DND-41 (cell line): ENCODE measurements at regions not wholly inside any gene's neighbourhood (a gene's known extent, or its start where the extent isn't known, plus 50 kb on each side); places are given as distances from the start of the nearest gene placed in this dataset.

Source experiments
- ATAC-seq: fragments of 200-7000 bp; cut with Tn5 transposase; 3 replicates; pipeline ENCODE4 v1.9.1; 2021; ENCODE audit warnings: low read depth; ENCODE audit not compliant: insufficient read depth
- DNase-seq: peaks from one replicate; pipeline ENCODE4 v3.0.0-alpha.2; 2020
- H2AFZ ChIP-seq: 2 replicates; pipeline ENCODE4 v1.6.0; 2012; ENCODE audit warnings: low read depth, low read length
- H3K27ac ChIP-seq: 2 replicates; pipeline ENCODE4 v1.5.1; 2012; ENCODE audit warnings: low read length, inconsistent platforms
- H3K27me3 ChIP-seq: fragments of 200-600 bp; sonication (generic); 2 replicates; pipeline ENCODE4 v1.6.0; 2012; ENCODE audit warnings: low read length, mild to moderate bottlenecking, inconsistent platforms; ENCODE audit not compliant: insufficient read depth, poor library complexity
- H3K36me3 ChIP-seq: 2 replicates; pipeline ENCODE4 v1.5.1; 2012; ENCODE audit warnings: low read length, inconsistent platforms; ENCODE audit not compliant: insufficient read depth
- H3K4me1 ChIP-seq: 2 replicates; pipeline ENCODE4 v1.5.1; 2012; ENCODE audit warnings: mild to moderate bottlenecking, low read length; ENCODE audit not compliant: insufficient read depth
- H3K4me2 ChIP-seq: 2 replicates; pipeline ENCODE4 v1.6.0; 2012; ENCODE audit warnings: mild to moderate bottlenecking, moderate library complexity, low read length, inconsistent platforms; ENCODE audit not compliant: insufficient read depth
- H3K4me3 ChIP-seq, 2 experiments: fragments of 200-600 bp in 1 of 2; shearing (Covaris generic) in 1 of 2; 2 replicates each; pipeline ENCODE4 v1.5.1; 2012 to 2016; ENCODE audit warnings: inconsistent platforms in 2 of 2, low read length in 2 of 2, mild to moderate bottlenecking in 2 of 2, low read depth in 1 of 2, moderate library complexity in 1 of 2
- H3K79me2 ChIP-seq: 2 replicates; pipeline ENCODE4 v1.6.0; 2012; ENCODE audit warnings: low read length, inconsistent platforms; ENCODE audit not compliant: insufficient read depth
- H3K9ac ChIP-seq: 2 replicates; pipeline ENCODE4 v1.6.0; 2012; ENCODE audit warnings: low read depth, mild to moderate bottlenecking, inconsistent platforms, low read length, moderate library complexity
- H3K9me3 ChIP-seq: 2 replicates; pipeline ENCODE4 v1.5.1; 2012; ENCODE audit warnings: low read length, moderate library complexity, mild to moderate bottlenecking, inconsistent platforms; ENCODE audit not compliant: insufficient read depth, severe bottlenecking
- H4K20me1 ChIP-seq: 2 replicates; pipeline ENCODE4 v1.6.0; 2012; ENCODE audit warnings: low read length; ENCODE audit not compliant: insufficient read depth
- EZH2 ChIP-seq: IDR thresholded peaks from 3 replicates; pipeline ENCODE4 v1.6.1; 2012; ENCODE audit warnings: borderline replicate concordance, low read depth, mild to moderate bottlenecking, moderate library complexity, low read length, inconsistent platforms; ENCODE audit not compliant: severe bottlenecking
- TF ChIP-seq, protein P1 (sequence below): IDR thresholded peaks from 2 replicates; pipeline ENCODE4 v1.5.1; 2012; ENCODE audit warnings: borderline replicate concordance, low read length, moderate library complexity, mild to moderate bottlenecking; ENCODE audit not compliant: poor library complexity, severe bottlenecking; ENCODE audit errors: extremely low read depth

GRCh38 chr19:28543244-28543776, 669.6 kb downstream of the UQCRFS1 start:
- H3K4me2 ChIP-seq, result no peak overlapping the region
- peaks cover 10% of the 10 kb centered on the region for H3K4me1 ChIP-seq
- H3K27ac ChIP-seq, result peak overlapping the region; percentile 50
- peaks cover under 1% of the 10 kb centered on the region for H3K9me3 ChIP-seq
- H3K36me3 ChIP-seq, result no peaks in the 10 kb centered on the region
- H3K9ac ChIP-seq, result no peak overlapping the region
- no peak for TF ChIP-seq EZH2
- TF ChIP-seq, protein P1, sequence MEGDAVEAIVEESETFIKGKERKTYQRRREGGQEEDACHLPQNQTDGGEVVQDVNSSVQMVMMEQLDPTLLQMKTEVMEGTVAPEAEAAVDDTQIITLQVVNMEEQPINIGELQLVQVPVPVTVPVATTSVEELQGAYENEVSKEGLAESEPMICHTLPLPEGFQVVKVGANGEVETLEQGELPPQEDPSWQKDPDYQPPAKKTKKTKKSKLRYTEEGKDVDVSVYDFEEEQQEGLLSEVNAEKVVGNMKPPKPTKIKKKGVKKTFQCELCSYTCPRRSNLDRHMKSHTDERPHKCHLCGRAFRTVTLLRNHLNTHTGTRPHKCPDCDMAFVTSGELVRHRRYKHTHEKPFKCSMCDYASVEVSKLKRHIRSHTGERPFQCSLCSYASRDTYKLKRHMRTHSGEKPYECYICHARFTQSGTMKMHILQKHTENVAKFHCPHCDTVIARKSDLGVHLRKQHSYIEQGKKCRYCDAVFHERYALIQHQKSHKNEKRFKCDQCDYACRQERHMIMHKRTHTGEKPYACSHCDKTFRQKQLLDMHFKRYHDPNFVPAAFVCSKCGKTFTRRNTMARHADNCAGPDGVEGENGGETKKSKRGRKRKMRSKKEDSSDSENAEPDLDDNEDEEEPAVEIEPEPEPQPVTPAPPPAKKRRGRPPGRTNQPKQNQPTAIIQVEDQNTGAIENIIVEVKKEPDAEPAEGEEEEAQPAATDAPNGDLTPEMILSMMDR, result no peak
- H3K27me3 ChIP-seq, result no peaks in the 10 kb centered on the region
- no peaks in the 10 kb centered on the region for H4K20me1 ChIP-seq
- H3K79me2 ChIP-seq, result no peaks in the 10 kb centered on the region
- DNase-seq (no peak), ATAC-seq (no peak)
- no peak overlapping the region for H3K4me3 ChIP-seq
- no peak overlapping the region for H2AFZ ChIP-seq

DNA sequence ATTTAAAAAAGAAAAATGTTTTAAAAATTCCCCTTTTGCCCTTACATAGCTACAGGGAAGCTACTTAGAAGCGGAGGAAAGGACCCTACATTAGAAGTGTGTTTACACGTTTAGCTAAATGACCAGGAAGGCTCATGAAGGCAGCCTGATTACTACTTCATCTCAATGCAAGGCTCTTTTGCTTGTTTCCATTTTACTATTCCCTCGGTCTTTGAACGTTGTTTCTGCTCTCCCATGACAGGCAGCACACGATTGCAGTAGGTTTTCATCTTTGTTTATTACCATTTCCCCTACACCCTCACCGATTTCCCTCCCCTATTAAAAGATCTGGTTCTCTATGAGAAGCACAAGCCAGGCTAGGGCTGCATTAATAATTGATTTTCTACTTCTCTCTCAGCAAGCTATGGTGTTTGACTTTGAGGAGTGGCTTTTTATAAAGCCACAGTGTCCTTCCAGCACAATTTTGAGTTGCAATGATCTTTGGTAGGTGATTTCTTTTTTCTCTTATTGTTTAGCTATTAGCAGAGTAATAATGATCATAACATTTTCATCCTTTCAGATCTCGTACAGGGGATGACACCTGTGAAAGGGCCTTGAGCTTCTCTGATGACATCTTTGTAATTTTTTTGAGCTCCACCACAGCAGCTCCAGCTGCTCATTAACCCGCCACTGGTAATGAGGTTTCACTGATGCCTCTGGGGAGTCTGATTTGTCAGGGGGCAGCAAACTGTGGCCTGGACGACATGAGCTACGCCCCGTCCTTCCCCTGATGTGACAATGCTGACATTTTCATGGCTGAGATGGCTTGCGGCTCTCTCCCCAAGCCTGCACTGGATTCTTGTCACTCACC, 670.3 kb downstream of the UQCRFS1 start:
- ATAC-seq, result 0 out of 3 replicates have a peak, but pooled peaks have one; percentile 27
- Histone ChIP-seq H3K27me3 (no peaks in the 10 kb centered on the region), H3K79me2 (no peaks in the 10 kb centered on the region), H3K4me3 (no peak overlapping the region), H3K27ac (peak overlapping the region; percentile 50), H3K4me2 (no peak overlapping the region), H4K20me1 (no peaks in the 10 kb centered on the region), H2AFZ (no peak overlapping the region), H3K4me1 (peaks cover 10% of the 10 kb centered on the region), H3K9me3 (peaks cover 7% of the 10 kb centered on the region), H3K9ac (no peak overlapping the region), H3K36me3 (no peaks in the 10 kb centered on the region)
- no peak for DNase-seq
- TF ChIP-seq EZH2, result no peak
- TF ChIP-seq, protein P1, result no peak

DNA sequence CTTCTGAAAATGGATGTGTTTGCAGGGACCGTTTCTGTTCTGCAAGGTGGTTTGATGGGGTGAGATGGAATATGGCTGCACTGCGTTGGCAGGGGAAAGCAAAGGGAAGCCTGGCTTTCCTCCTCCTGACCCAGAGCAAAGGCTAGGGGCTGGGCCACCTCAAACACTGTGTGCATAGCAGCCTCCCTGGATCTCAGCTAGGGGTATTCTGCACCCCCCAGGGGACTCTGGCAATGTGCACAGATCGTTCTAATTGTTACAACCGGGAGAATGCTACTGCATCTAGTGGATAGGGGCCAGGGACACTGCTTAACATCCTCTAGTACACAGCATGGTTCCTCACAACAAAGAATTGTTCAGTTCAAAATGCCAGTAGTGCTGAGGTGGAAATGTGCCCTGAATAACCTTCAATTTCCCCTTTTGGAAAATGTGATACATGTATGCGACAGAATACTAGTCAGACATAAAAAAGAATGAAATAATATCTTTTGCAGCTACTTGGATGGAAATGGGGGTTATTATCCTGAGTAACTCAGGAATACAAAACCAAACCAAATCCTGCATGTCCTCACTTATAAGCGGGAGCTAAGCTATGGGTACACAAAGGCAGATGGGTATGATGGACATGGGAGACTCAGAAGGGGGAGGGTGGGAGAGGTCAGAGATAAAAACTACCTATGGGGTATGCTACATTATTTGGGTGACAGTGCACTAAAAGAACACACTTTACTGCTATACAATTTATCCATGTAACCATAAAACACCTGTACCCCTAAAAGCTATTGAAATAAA, 671.2 kb downstream of the UQCRFS1 start:
- Histone ChIP-seq H3K9me3 (peaks cover 15% of the 10 kb centered on the region), H3K4me1 (peaks cover 10% of the 10 kb centered on the region), H4K20me1 (no peaks in the 10 kb centered on the region), H3K9ac (no peak overlapping the region), H3K4me2 (no peak overlapping the region), H3K27ac (no peak overlapping the region), H3K79me2 (no peaks in the 10 kb centered on the region), H3K27me3 (no peaks in the 10 kb centered on the region), H3K4me3 (no peak overlapping the region), H2AFZ (no peak overlapping the region; the same call in 1 of the 2 replicates), H3K36me3 (no peaks in the 10 kb centered on the region)
- ATAC-seq (no peak), DNase-seq (no peak)
- TF ChIP-seq, protein P1, result no peak
- TF ChIP-seq EZH2, result no peak
